ENCODE measurements at regions not wholly inside any gene's neighbourhood (a gene's known extent, or its start where the extent isn't known, plus 50 kb on each side); places are given as distances from the start of the nearest gene placed in this dataset.

DNA sequence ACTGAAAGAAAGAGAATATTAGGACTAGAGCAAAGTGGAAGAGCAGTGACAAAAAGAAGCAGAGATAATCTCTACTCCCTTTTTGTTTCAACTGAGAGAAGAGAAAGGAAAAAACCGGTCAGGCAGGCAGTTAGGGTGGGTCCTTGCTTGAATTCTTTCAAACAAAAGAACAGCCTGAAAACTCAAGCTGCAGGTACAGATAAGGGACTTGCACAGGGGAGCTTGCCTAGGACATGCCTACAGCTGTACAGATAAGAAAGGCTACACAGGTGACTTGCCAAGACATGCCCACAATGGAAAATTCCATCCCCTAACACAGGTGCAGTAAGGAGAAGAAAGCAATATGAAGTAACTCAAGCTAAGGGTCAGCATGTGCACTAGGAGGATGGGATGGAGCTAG, 532.2 kb upstream of the MIS18BP1 start:
- no peak overlapping the region for H3K9ac ChIP-seq (replicated peaks; ENCODE audit: extremely low read depth, insufficient read depth, low read length)
- no peaks in the 10 kb centered on the region for H3K79me2 ChIP-seq (ENCODE audit: control insufficient read depth, insufficient read depth, low read length)
- H3K36me3 ChIP-seq (ENCODE audit: control insufficient read depth in 2 of 2, extremely low read depth in 1 of 2, insufficient read depth in 2 of 2, low read length in 2 of 2), result no peaks in the 10 kb centered on the region
- no TSS peak for BruUV-seq (replicated peaks)
- H3K9me1 ChIP-seq (replicated peaks; ENCODE audit: control insufficient read depth, extremely low read depth, insufficient read depth, low read length), result no peaks in the 10 kb centered on the region
- FAIRE-seq (no peak), DNase-seq (ENCODE audit: low read depth, low spot score) (no peak)
- H2AFZ ChIP-seq (ENCODE audit: low read depth, low read length), result no peak overlapping the region
- H4K20me1 ChIP-seq (replicated peaks; ENCODE audit: control insufficient read depth, extremely low read depth, insufficient read depth, low read length), result no peaks in the 10 kb centered on the region
- H3K4me3 ChIP-seq (replicated peaks in 1 of 3; ENCODE audit: insufficient read depth in 1 of 3, low read depth in 1 of 3, low read length in 3 of 3), result no peak overlapping the region
- H3K4me2 ChIP-seq (ENCODE audit: insufficient read depth, low read length), result no peak overlapping the region
- TF ChIP-seq EZH2 (IDR thresholded peaks at IDR 0.05; ENCODE audit: borderline replicate concordance, low read depth, low read length, severe bottlenecking) (no peak), JUN (IDR thresholded peaks at IDR 0.05; ENCODE audit: borderline replicate concordance, insufficient read depth, insufficient read length, low read depth) (no peak), GATA2 (IDR thresholded peaks at IDR 0.05; ENCODE audit: insufficient read depth, insufficient read length, low read depth, low read length) (no peak), POLR2A (IDR thresholded peaks at IDR 0.05; ENCODE audit: low read depth, low read length) (no peak), MYC (IDR thresholded peaks at IDR 0.05; ENCODE audit: low read depth, low read length) (no peak), FOS (IDR thresholded peaks at IDR 0.05; ENCODE audit: borderline replicate concordance, insufficient read depth, low read length) (no peak), POLR2AphosphoS5 (IDR thresholded peaks at IDR 0.05; ENCODE audit: insufficient read depth, low read depth, low read length) (no peak)
- TF ChIP-seq, protein P1, sequence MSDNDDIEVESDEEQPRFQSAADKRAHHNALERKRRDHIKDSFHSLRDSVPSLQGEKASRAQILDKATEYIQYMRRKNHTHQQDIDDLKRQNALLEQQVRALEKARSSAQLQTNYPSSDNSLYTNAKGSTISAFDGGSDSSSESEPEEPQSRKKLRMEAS (IDR thresholded peaks at IDR 0.05; ENCODE audit: insufficient read depth, insufficient read length), result no peak
- TF ChIP-seq, protein P2, sequence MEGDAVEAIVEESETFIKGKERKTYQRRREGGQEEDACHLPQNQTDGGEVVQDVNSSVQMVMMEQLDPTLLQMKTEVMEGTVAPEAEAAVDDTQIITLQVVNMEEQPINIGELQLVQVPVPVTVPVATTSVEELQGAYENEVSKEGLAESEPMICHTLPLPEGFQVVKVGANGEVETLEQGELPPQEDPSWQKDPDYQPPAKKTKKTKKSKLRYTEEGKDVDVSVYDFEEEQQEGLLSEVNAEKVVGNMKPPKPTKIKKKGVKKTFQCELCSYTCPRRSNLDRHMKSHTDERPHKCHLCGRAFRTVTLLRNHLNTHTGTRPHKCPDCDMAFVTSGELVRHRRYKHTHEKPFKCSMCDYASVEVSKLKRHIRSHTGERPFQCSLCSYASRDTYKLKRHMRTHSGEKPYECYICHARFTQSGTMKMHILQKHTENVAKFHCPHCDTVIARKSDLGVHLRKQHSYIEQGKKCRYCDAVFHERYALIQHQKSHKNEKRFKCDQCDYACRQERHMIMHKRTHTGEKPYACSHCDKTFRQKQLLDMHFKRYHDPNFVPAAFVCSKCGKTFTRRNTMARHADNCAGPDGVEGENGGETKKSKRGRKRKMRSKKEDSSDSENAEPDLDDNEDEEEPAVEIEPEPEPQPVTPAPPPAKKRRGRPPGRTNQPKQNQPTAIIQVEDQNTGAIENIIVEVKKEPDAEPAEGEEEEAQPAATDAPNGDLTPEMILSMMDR (IDR thresholded peaks at IDR 0.05; ENCODE audit: extremely low read depth in 1 of 2, insufficient read depth in 1 of 2, low read depth in 1 of 2, low read length in 2 of 2), result no peak
- no peaks in the 10 kb centered on the region for H3K27me3 ChIP-seq (ENCODE audit: control insufficient read depth in 2 of 2, insufficient read depth in 2 of 2, low read length in 2 of 2)
- dilution Hi-C loops (cut with MboI; ENCODE audit: extremely low pct_ligation_motif_present, low sequenced_read_pairs) (no loop called here), intact Hi-C loops (cut with micrococcal nuclease) (no loop called here)
- CTCF ChIA-PET, result no interaction called here
- H3K9me3 ChIP-seq (replicated peaks; ENCODE audit: control insufficient read depth, insufficient read depth, low read length), result peaks cover 4% of the 10 kb centered on the region
- POLR2A ChIA-PET, result no interaction called here
- H3K27ac ChIP-seq (ENCODE audit: insufficient read depth, low read depth, low read length), result no peak overlapping the region
- no peaks in the 10 kb centered on the region for H3K4me1 ChIP-seq (ENCODE audit: control insufficient read depth, extremely low read depth, insufficient read depth, low read length)

Data from endothelial cell of umbilical vein (primary cell).